Fibroblast of lung (primary cell): ENCODE measurements at regions not wholly inside any gene's neighbourhood (a gene's known extent, or its start where the extent isn't known, plus 50 kb on each side); places are given as distances from the start of the nearest gene placed in this dataset.

Experiments
- CTCF ChIP-seq, 2 donors: IDR thresholded peaks in 1 of 2; conservative IDR thresholded peaks in 1 of 2; 1 replicate in 1 of 2; 2 replicates in 1 of 2; pipeline ENCODE4 v1.5.1; 2011 to 2012; ENCODE audit warnings: low read length in 2 of 2, control low read depth in 1 of 2, inconsistent platforms in 1 of 2, low read depth in 1 of 2, mild to moderate bottlenecking in 1 of 2
- EZH2 ChIP-seq: IDR thresholded peaks from 2 replicates; pipeline ENCODE4 v1.5.1; 2012; ENCODE audit warnings: low read length, control low read depth, mild to moderate bottlenecking; ENCODE audit errors: missing control alignments

GRCh38 chr10:27356738-27357137 lies 116.1 kb upstream of the ACBD5 start:
- no peak for TF ChIP-seq CTCF (conservative IDR thresholded peaks at IDR 0.05 in 1 of 2, IDR thresholded peaks at IDR 0.05 in 1 of 2; ENCODE audit: low read depth in 1 of 2, low read length in 2 of 2)
- no peak for TF ChIP-seq EZH2
